Activated CD4-positive, alpha-beta memory T cell treated with anti-CD3 and anti-CD28 coated beads, Interleukin-2, amount 10 ng/mL, durations not matched to agents 7 days and 5 days (primary cell): ENCODE measurements at regions not wholly inside any gene's neighbourhood (a gene's known extent, or its start where the extent isn't known, plus 50 kb on each side); places are given as distances from the start of the nearest gene placed in this dataset.

ENCODE experiments used
- CTCF ChIA-PET: fragments of 350-600 bp; sonication (Branson Sonifier 250); formaldehyde crosslinking; loops from one replicate; lab custom pipeline; 2021; ENCODE audit warnings: antibody characterized with exemption, inconsistent platforms; lab: Charles Lee
- POLR2A ChIA-PET: fragments of 350-600 bp; sonication (Branson Sonifier 250); formaldehyde crosslinking; loops from one replicate; lab custom pipeline; 2021; ENCODE audit warnings: antibody characterized with exemption; lab: Charles Lee
- DNase-seq: peaks from one replicate; pipeline ENCODE4 v3.0.0-alpha.2; 2020
- H3K27ac Mint-ChIP-seq: one replicate; pipeline ENCODE4 v1.8.0; 2021; ENCODE audit warnings: mild to moderate bottlenecking, mixed read lengths
- H3K27me3 Mint-ChIP-seq: one replicate; pipeline ENCODE4 v1.8.0; 2021; ENCODE audit warnings: mixed read lengths
- H3K36me3 Mint-ChIP-seq: one replicate; pipeline ENCODE4 v1.8.0; 2021; ENCODE audit warnings: low read depth, mixed read lengths
- H3K4me1 Mint-ChIP-seq: one replicate; pipeline ENCODE4 v1.8.0; 2021; ENCODE audit warnings: mixed read lengths
- H3K4me3 Mint-ChIP-seq: one replicate; pipeline ENCODE4 v1.8.0; 2021; ENCODE audit warnings: mild to moderate bottlenecking, mixed read lengths
- H3K9me3 Mint-ChIP-seq: one replicate; pipeline ENCODE4 v1.8.0; 2021; ENCODE audit warnings: mixed read lengths

DNA sequence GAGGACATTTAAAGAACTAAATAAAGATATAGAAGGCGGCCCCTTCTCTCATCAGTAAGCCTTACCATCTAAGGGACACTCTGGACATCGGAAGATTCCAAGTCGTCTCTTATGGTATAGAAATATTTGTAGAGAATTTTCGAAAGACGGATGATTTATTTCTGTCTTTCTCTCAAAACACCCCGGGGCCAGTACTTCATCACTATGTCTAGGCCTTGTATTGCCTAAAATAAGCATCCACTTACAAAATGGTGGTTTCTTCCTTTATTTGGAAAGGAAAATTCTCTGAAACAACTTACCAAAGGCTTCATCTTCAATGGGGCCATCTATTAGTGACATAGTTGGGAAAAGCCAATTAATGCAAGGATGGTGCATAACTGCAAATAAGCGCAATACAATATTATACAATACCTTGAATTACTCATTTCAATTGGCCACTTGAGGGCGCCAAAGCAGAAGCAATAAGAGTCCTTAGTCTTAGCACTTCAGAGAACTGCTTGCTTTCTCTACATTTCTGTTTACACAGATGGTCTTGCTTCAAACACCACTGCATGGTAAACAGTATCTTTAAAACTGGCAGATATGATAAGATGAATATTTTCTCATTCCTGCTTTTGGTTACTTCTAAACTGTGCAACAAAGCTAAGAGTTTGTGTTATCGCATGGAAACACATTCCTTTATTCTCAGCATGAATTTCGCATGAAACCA, 113.2 kb downstream of the VIP start:
- H3K36me3 Mint-ChIP-seq = no peaks in the 10 kb centered on the region
- no peak overlapping the region for H3K4me3 Mint-ChIP-seq
- POLR2A ChIA-PET = no interaction called here
- no peak overlapping the region for H3K27ac Mint-ChIP-seq
- CTCF ChIA-PET = interaction anchor here (0.7 to 1.3 kb wide), 6 partner anchors 11 to 89 kb away, joined by 3 to 8 read pairs (median 3); no protein-coding TSS in a partner anchor
- H3K9me3 Mint-ChIP-seq = no peaks in the 10 kb centered on the region
- peak; percentile 64 for DNase-seq
- H3K27me3 Mint-ChIP-seq = peaks cover 10% of the 10 kb centered on the region
- H3K4me1 Mint-ChIP-seq = peaks cover 5% of the 10 kb centered on the region

DNA sequence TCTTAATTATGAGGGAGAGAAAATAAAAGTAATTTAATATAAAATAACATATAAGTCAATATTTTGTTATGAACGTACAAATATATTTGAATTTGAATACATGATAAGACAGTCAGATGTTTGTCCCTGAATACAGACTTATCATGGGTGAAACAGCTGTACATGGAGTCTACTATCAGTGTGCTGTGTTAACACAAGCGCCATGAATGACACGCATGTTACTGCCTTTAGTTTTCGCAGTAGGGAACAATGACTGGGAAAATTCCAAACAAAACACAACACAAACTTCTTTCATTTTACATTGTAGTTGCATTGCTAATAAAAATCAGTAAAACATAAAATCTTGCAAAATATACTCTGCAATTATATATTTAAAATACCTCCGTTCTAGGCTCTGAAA, 108.6 kb downstream of the FBXO5 start:
- Mint-ChIP-seq H3K27ac (no peak overlapping the region), H3K27me3 (peaks cover 4% of the 10 kb centered on the region), H3K9me3 (no peaks in the 10 kb centered on the region), H3K36me3 (no peaks in the 10 kb centered on the region), H3K4me1 (no peaks in the 10 kb centered on the region), H3K4me3 (no peak overlapping the region)
- no peak for DNase-seq
- POLR2A ChIA-PET = no interaction called here
- CTCF ChIA-PET = no interaction called here

DNA sequence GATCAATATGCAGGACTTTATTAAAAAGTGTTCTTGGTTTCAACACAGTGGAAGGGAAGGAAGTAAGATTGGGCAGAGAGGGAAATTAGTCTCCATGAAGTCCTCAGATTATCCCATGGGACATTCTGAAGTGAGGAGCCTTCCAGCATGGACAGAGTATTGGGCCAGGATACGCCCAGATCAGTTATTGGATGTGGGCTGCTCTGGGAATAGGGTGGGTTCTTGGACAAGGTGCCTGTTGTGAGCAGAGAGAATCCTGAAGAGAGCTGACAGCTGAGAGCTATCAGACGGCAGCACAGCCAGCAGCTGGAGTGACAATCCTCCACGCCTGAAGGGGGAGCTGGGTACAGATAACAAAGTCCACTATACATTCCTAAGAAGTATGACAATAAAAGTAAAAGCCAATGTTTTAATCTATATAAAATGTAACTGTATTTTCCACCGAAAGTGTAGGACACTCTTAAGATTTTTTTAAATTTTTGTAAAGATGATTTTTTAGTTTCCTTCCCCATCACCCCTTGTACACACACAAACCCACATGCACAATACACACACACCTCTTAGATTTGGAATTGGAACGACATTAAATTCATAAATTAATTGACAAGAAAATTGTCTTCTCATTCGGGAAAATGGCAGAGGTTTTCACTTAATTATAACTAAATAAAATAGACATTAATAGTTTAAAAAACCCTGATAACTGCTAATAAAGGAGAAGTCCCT, 107.8 kb downstream of the FBXO5 start:
- no peak overlapping the region for H3K27ac Mint-ChIP-seq
- no peaks in the 10 kb centered on the region for H3K9me3 Mint-ChIP-seq
- ChIA-PET POLR2A (no interaction called here), CTCF (no interaction called here)
- H3K4me3 Mint-ChIP-seq = no peak overlapping the region
- H3K36me3 Mint-ChIP-seq = no peaks in the 10 kb centered on the region
- no peak for DNase-seq
- H3K4me1 Mint-ChIP-seq = no peaks in the 10 kb centered on the region
- peaks cover 5% of the 10 kb centered on the region for H3K27me3 Mint-ChIP-seq

DNA sequence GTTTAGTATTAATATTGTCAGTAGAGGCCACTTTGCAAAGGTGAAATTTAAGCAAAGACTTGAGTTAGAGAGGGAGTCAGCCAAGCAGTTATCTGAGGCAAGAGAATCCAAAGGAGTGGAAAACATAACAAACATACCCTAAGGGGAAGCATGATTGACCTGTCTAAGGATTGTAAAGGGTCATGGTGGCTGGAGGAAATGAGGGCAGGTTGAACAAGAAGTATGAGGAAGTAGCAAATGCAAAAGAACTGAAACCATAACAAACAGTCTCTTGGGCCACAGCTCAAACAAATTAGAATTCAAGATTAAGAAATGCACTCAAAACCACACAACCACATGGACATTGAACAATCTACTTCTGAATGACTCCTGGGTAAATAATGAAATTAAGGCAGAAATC, 103.2 kb downstream of the FBXO5 start:
- Mint-ChIP-seq H3K27ac (no peak overlapping the region), H3K4me3 (no peak overlapping the region), H3K36me3 (no peaks in the 10 kb centered on the region), H3K9me3 (no peaks in the 10 kb centered on the region), H3K27me3 (peaks cover 5% of the 10 kb centered on the region), H3K4me1 (no peaks in the 10 kb centered on the region)
- DNase-seq = no peak
- ChIA-PET CTCF (no interaction called here), POLR2A (no interaction called here)

DNA sequence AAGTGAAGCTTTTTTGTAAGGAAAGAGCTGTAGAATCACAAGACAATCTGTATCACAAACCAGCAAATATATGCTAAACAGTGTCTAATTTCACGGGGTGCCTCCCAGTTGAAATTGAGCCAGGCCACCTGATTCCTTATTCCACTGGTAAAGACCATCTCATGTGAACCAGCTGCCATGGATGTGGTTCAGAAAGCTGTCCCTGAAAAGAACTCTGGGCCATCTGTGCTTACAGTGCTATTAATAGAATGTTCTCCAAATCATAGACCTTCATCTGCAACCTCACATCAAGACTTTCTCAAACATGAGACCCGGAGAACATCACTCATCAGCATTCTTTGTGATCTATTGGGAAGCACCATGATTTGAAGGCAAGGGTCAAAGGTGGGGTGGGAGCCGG, 89.7 kb downstream of the FBXO5 start:
- Mint-ChIP-seq H3K27ac (no peak overlapping the region), H3K36me3 (no peaks in the 10 kb centered on the region), H3K4me3 (no peak overlapping the region), H3K27me3 (peaks cover 18% of the 10 kb centered on the region), H3K4me1 (no peaks in the 10 kb centered on the region), H3K9me3 (no peaks in the 10 kb centered on the region)
- DNase-seq = no peak
- ChIA-PET CTCF (no interaction called here), POLR2A (no interaction called here)

DNA sequence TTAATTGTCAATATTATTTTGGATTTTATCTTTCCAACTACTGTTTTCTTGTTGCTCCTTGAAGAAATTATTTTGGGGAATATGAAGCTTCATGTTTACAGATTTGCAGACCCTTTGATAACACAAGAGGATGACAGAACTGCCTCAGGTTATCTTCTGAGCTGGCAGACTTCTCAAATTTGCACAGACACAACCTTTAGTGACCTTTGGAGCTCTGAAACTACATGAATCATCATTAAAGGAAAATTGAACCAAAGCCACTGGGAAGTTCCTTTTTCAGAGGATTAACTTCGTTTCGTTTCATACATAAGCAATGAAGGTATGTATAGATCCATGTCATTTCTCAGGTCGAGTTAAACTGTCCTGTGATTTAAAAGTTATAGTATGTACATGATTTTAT, 85.9 kb downstream of the FBXO5 start:
- POLR2A ChIA-PET = no interaction called here
- no peaks in the 10 kb centered on the region for H3K9me3 Mint-ChIP-seq
- CTCF ChIA-PET = interaction anchor here (0.8 to 1.1 kb wide), 4 partner anchors 8 to 57 kb away, joined by 3 to 4 read pairs (median 3); no protein-coding TSS in a partner anchor

DNA sequence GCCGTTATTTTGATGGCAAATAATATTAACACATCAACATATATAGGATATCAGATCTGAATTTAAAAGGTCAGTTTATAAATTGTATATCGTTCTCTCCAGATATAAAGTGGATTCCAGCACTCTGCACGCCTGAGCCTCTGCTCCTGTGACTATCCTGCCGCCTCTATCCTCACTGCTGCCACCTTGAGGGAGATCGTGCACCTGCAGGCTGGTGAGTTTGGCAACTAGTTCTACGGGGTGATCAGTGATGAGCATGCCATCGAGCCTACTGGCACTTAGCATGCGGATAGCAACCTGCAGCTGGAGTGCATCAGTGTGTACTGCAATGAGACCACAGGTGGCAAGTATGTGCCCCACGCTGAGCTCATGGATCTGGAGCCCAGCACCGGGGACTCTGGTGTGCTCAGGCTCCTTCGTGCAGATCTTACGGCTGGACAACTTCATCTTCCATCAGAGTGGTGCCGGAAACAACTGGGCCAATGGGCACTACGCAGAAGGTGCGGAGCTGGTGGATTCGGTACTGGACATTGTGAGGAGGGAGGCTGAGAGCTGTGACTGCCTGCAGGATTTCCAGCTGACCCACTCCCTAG, 84.9 kb downstream of the FBXO5 start:
- DNase-seq = peak; percentile 70
- Mint-ChIP-seq H3K4me1 (no peaks in the 10 kb centered on the region), H3K4me3 (no peak overlapping the region), H3K27ac (no peak overlapping the region), H3K9me3 (no peaks in the 10 kb centered on the region), H3K27me3 (peaks cover 17% of the 10 kb centered on the region), H3K36me3 (no peaks in the 10 kb centered on the region)
- POLR2A ChIA-PET = no interaction called here
- CTCF ChIA-PET = no interaction called here

More for the DNA sequence above, 85.9 kb downstream of the FBXO5 start:
- DNase-seq = no peak
- no peak overlapping the region for H3K4me3 Mint-ChIP-seq
- H3K36me3 Mint-ChIP-seq = no peaks in the 10 kb centered on the region
- no peaks in the 10 kb centered on the region for H3K4me1 Mint-ChIP-seq
- peaks cover 17% of the 10 kb centered on the region for H3K27me3 Mint-ChIP-seq
- H3K27ac Mint-ChIP-seq = no peak overlapping the region

DNA sequence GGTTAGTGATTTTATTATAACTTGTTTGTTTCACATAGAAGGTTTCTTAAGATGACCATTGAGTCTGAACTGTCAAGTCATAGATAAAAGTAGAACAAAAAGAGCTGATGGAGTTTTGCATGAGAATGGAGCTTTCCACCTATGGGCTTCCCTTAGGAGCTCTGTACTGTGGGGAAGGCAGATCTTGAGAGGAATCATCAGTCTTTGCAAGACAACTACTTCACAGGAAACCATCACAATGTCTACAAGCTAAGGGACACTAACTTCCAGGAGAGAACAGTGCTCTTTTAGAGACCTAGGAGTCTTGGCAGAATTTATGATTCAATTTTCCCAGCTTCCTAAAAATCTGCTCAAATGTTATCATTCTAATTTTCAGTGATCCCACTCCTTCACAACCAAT, 78.2 kb downstream of the FBXO5 start:
- ChIA-PET CTCF (interaction anchor here (1.0 kb wide), 1 partner anchor 8 kb away, joined by 3 read pairs; no protein-coding TSS in a partner anchor), POLR2A (no interaction called here)
- Mint-ChIP-seq H3K36me3 (no peaks in the 10 kb centered on the region), H3K27ac (no peak overlapping the region), H3K4me1 (no peaks in the 10 kb centered on the region), H3K9me3 (no peaks in the 10 kb centered on the region), H3K4me3 (no peak overlapping the region), H3K27me3 (peaks cover 12% of the 10 kb centered on the region)
- DNase-seq = no peak

DNA sequence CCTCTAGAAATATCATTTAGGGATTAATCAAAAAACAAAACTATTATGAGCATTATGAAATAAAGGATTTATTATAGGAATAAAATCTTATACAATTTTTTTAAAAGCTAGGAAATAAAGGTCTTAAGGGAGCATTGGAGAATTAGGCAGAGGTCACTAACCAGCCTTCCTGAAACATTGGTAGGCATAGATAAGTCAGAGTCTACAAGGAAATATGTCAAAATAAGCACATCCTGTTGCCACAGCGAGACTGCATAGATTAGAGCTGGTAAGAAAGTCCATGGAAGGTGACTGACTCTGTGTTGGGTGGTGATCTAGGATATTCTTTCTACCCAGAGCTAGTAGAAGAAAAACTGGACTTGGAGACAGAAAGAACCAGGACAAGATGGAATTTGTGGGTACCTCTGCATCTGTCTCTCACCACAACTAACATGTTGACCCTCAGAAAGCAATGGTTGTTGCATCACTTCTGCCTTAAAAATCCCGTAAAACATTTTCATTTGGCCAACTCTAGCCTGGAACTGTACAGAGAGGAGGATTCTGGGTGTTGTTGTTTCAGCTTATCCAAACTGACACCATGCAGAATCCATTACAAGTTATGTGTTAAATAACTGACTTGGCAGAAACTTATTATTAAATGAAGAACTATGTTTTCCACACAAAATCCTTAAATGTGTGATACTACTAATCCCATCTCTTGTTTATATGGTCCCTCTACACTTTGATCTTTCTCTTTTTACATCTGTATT, 77.1 kb downstream of the FBXO5 start:
- Mint-ChIP-seq H3K4me3 (no peak overlapping the region), H3K4me1 (no peaks in the 10 kb centered on the region), H3K27me3 (peaks cover 10% of the 10 kb centered on the region), H3K27ac (no peak overlapping the region), H3K36me3 (no peaks in the 10 kb centered on the region), H3K9me3 (no peaks in the 10 kb centered on the region)
- DNase-seq = no peak
- POLR2A ChIA-PET = no interaction called here
- CTCF ChIA-PET = interaction anchor here (1.0 kb wide), 1 partner anchor 9 kb away, joined by 3 read pairs; no protein-coding TSS in a partner anchor

DNA sequence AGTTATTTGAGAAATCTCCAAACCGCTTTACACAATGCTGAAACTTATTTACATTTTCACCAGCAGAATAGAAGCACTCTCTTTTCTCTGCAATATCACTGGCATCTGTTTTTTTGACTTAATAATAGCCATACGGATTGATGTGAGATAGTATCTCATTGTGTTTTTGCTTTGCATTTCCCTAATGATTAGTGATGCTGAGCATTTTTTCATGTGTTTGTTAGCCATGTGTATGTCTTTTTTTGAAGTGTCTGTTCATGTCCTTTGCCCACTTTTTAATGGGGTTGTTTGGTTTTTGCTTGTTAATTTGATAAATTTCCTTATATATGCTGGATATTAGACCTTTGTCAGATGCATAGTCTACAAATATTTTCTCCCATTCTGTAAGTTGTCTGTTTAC, 73.6 kb downstream of the FBXO5 start:
- CTCF ChIA-PET = interaction anchor here (1.0 kb wide), 1 partner anchor 12 kb away, joined by 3 read pairs; no protein-coding TSS in a partner anchor
- Mint-ChIP-seq H3K27ac (no peak overlapping the region), H3K27me3 (peaks cover 10% of the 10 kb centered on the region), H3K4me3 (no peak overlapping the region), H3K36me3 (no peaks in the 10 kb centered on the region), H3K4me1 (no peaks in the 10 kb centered on the region), H3K9me3 (no peaks in the 10 kb centered on the region)
- DNase-seq = no peak
- POLR2A ChIA-PET = no interaction called here

DNA sequence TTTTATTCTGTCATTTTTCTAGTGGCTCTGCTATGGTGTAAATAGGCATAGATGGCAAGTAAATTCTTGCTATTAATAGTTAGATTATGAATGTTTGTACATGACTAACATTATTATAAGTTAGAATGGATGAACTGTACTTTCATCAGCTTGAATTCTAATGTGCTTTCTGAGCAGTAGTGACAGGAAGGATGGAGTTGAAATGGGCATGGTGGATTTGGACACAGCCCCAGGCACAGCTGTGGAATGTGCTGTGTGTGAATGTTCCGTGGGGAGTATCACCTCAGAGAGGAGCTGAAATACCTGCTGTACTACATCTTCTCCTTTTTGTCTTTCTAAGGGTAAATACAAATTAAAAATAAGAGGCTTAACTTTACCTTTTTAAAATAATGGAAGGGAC, 66.8 kb downstream of the FBXO5 start:
- no peak overlapping the region for H3K4me3 Mint-ChIP-seq
- no peak overlapping the region for H3K27ac Mint-ChIP-seq
- DNase-seq = no peak
- peaks cover 5% of the 10 kb centered on the region for H3K27me3 Mint-ChIP-seq
- ChIA-PET POLR2A (no interaction called here), CTCF (no interaction called here)
- H3K36me3 Mint-ChIP-seq = no peaks in the 10 kb centered on the region
- H3K4me1 Mint-ChIP-seq = no peaks in the 10 kb centered on the region
- H3K9me3 Mint-ChIP-seq = no peaks in the 10 kb centered on the region

DNA sequence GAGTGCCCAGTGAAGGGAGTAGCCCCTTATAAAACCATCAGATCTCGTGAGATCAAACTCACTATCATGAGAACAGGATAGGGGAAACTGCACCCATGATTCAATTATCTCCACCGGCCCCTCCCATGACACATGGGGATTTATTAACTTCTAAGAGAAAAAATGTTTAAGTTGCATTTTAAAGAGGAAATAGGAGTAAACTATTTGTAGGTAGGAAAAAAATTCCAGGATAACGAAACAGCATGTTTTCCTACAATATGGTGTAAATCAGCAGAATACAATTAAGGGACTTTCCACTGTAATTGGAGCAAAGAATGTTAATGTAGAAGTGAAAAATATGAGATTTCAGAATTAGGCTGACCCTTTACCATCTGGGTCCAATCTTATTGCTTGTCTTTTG, 63.9 kb downstream of the FBXO5 start:
- ChIA-PET CTCF (no interaction called here), POLR2A (no interaction called here)
- no peaks in the 10 kb centered on the region for H3K36me3 Mint-ChIP-seq
- H3K4me1 Mint-ChIP-seq = no peaks in the 10 kb centered on the region
- H3K9me3 Mint-ChIP-seq = no peaks in the 10 kb centered on the region
- H3K27me3 Mint-ChIP-seq = no peaks in the 10 kb centered on the region
- no peak for DNase-seq
- H3K27ac Mint-ChIP-seq = no peak overlapping the region
- no peak overlapping the region for H3K4me3 Mint-ChIP-seq

DNA sequence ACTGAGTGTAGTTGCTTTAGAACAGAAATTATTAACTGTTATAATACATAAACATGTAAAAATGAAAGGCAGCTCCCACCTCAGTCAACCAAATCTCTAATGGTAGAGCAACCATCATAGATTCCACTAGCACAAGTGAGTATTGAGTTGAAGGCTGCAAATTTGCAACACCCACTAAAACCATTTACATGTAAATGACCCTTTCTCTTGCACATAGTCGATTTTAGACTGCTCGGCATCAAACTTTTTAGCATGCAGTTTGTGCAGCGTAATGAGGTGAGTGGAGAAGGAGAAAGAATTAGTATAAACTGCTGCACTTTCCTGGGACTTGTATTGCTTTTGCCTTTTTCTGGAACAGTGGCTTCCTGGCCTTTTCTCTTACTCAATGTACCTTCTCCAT, 62.8 kb downstream of the FBXO5 start:
- no peaks in the 10 kb centered on the region for H3K27me3 Mint-ChIP-seq
- DNase-seq = no peak
- H3K27ac Mint-ChIP-seq = no peak overlapping the region
- no peaks in the 10 kb centered on the region for H3K9me3 Mint-ChIP-seq
- POLR2A ChIA-PET = no interaction called here
- H3K36me3 Mint-ChIP-seq = no peaks in the 10 kb centered on the region
- H3K4me1 Mint-ChIP-seq = no peaks in the 10 kb centered on the region
- CTCF ChIA-PET = no interaction called here
- H3K4me3 Mint-ChIP-seq = no peak overlapping the region
